ENCODE measurements at regions not wholly inside any gene's neighbourhood (a gene's known extent, or its start where the extent isn't known, plus 50 kb on each side); places are given as distances from the start of the nearest gene placed in this dataset.

- DNase-seq = no peak
These were observed 187.4 kb upstream of the JARID2 start for GRCh38 chr6:15058200-15059061.

- DNase-seq = no peak
These were observed 184.7 kb upstream of the JARID2 start for GRCh38 chr6:15061180-15061641.

GRCh38 chr6:15061908-15062515 lies 183.9 kb upstream of the JARID2 start:
- DNase-seq = no peak

GRCh38 chr6:15062516-15063252 lies 183.2 kb upstream of the JARID2 start:
- DNase-seq = no peak

- DNase-seq = no peak
These were observed 182.5 kb upstream of the JARID2 start for GRCh38 chr6:15063253-15063853.

- no peak for DNase-seq
These were observed 180.4 kb upstream of the JARID2 start for GRCh38 chr6:15065261-15065989.

- DNase-seq = no peak
These were observed 179.6 kb upstream of the JARID2 start for GRCh38 chr6:15066089-15066758.

- no peak for DNase-seq
These were observed 172.5 kb upstream of the JARID2 start for GRCh38 chr6:15073344-15073789.

GRCh38 chr6:15073883-15074465 lies 171.9 kb upstream of the JARID2 start:
- DNase-seq = no peak

GRCh38 chr6:15074806-15075205 lies 171.1 kb upstream of the JARID2 start:
- no peak for DNase-seq

GRCh38 chr6:15076565-15076964 lies 169.3 kb upstream of the JARID2 start:
- DNase-seq = peak; percentile 16

- DNase-seq = no peak
These were observed 168.9 kb upstream of the JARID2 start for GRCh38 chr6:15077006-15077405.

GRCh38 chr6:15077961-15078360 lies 167.9 kb upstream of the JARID2 start:
- peak; percentile 9 for DNase-seq

GRCh38 chr6:15079288-15079817 lies 166.5 kb upstream of the JARID2 start:
- no peak for DNase-seq

GRCh38 chr6:15080895-15081294 lies 165.0 kb upstream of the JARID2 start:
- DNase-seq = no peak

- DNase-seq = no peak
These were observed 164.4 kb upstream of the JARID2 start for GRCh38 chr6:15081447-15081846.

GRCh38 chr6:15082708-15083107 lies 163.2 kb upstream of the JARID2 start:
- no peak for DNase-seq

- no peak for DNase-seq
These were observed 159.3 kb upstream of the JARID2 start for GRCh38 chr6:15086348-15087158.

GRCh38 chr6:15087186-15087589 lies 158.7 kb upstream of the JARID2 start:
- no peak for DNase-seq

- no peak for DNase-seq
These were observed 156.8 kb upstream of the JARID2 start for GRCh38 chr6:15088904-15089568.
